HepG2 (cell line): ENCODE measurements at regions not wholly inside any gene's neighbourhood (a gene's known extent, or its start where the extent isn't known, plus 50 kb on each side); places are given as distances from the start of the nearest gene placed in this dataset.

Experiments
- AKAP8 ChIP-seq: sonication (generic); formaldehyde crosslinking; IDR thresholded peaks from 2 replicates; pipeline ENCODE4 v1.5.1; 2020; ENCODE audit warnings: mild to moderate bottlenecking, missing genetic modification reagents
- ARNT2 ChIP-seq: sonication (generic); formaldehyde crosslinking; IDR thresholded peaks from 2 replicates; pipeline ENCODE4 v1.8.0; 2022; ENCODE audit warnings: mild to moderate bottlenecking, low read depth, missing genetic modification reagents, moderate library complexity
- ASH2L ChIP-seq: fragments of 300-600, 200-600 bp; sonication (generic); IDR thresholded peaks from 2 replicates; pipeline ENCODE4 v1.7.0; 2017; ENCODE audit warnings: low read depth, mild to moderate bottlenecking, moderate library complexity, mixed read lengths, low read length; ENCODE audit not compliant: insufficient read length
- CBX1 ChIP-seq: IDR thresholded peaks from one replicate; pipeline ENCODE4 v1.6.1; 2016; ENCODE audit warnings: antibody characterized with exemption, low read depth
- FOXA3 ChIP-seq: IDR thresholded peaks from 2 replicates; pipeline ENCODE4 v1.6.1; 2016; ENCODE audit warnings: missing genetic modification reagents, missing compliant biosample characterization
- FOXP1 ChIP-seq, 2 experiments: fragments of 450-650 bp in 1 of 2; IDR thresholded peaks; 2 replicates each; pipeline ENCODE4 v1.6.1; 2017 to 2018; ENCODE audit warnings: antibody characterized with exemption in 1 of 2
- HNRNPH1 ChIP-seq: fragments of 200-400 bp; formaldehyde crosslinking; optimal IDR thresholded peaks from 2 replicates; pipeline ENCODE3; 2017; ENCODE audit warnings: mild to moderate bottlenecking, low read depth, low read length
- HNRNPL ChIP-seq: fragments of 200-400 bp; formaldehyde crosslinking; IDR thresholded peaks from 2 replicates; pipeline ENCODE4 v1.6.1; 2017; ENCODE audit warnings: mild to moderate bottlenecking, low read depth, low read length
- MAFF ChIP-seq: IDR thresholded peaks from 2 replicates; pipeline ENCODE4 v1.6.1; 2011; ENCODE audit warnings: low read depth, low read length, improper control_type of control experiment
- MBD4 ChIP-seq: IDR thresholded peaks from 2 replicates; pipeline ENCODE4 v1.6.1; 2012; ENCODE audit warnings: low read length, inconsistent platforms, borderline replicate concordance
- NFE2 ChIP-seq: sonication (generic); formaldehyde crosslinking; IDR thresholded peaks from 2 replicates; pipeline ENCODE4 v1.4.0; 2020; ENCODE audit warnings: missing genetic modification reagents
- NR2F2 ChIP-seq: IDR thresholded peaks from 2 replicates; pipeline ENCODE4 v1.6.1; 2012; ENCODE audit warnings: low read depth, inconsistent platforms, borderline replicate concordance
- SMARCE1 ChIP-seq: fragments of 450-650 bp; IDR thresholded peaks from 2 replicates; pipeline ENCODE4 v1.6.1; 2017; ENCODE audit warnings: borderline replicate concordance
- SOX5 ChIP-seq: IDR thresholded peaks from 2 replicates; pipeline ENCODE4 v1.6.1; 2016; ENCODE audit warnings: borderline replicate concordance
- SP1 ChIP-seq, 2 experiments: fragments of 450-650 bp in 1 of 2; sonication (generic) in 1 of 2; formaldehyde crosslinking in 1 of 2; IDR thresholded peaks; 2 replicates each; pipeline versions ENCODE4 v1.4.0 to v1.6.1; 2016 to 2020; ENCODE audit warnings: missing genetic modification reagents in 1 of 2
- SP2 ChIP-seq: sonication (generic); formaldehyde crosslinking; IDR thresholded peaks from 2 replicates; pipeline ENCODE4 v1.5.1; 2020; ENCODE audit warnings: mild to moderate bottlenecking, missing genetic modification reagents
- SYNCRIP ChIP-seq: fragments of 200-400 bp; formaldehyde crosslinking; IDR thresholded peaks from 2 replicates; pipeline ENCODE4 v1.6.1; 2018; ENCODE audit warnings: mild to moderate bottlenecking, low read depth, low read length; ENCODE audit not compliant: insufficient read depth
- TCF12 ChIP-seq, 2 experiments: fragments of 450-650 bp in 1 of 2; sonication (generic) in 1 of 2; formaldehyde crosslinking in 1 of 2; IDR thresholded peaks; 2 replicates each; pipeline versions ENCODE4 v1.6.1 to v1.8.0; 2017 to 2022; ENCODE audit warnings: antibody characterized with exemption in 1 of 2, mild to moderate bottlenecking in 1 of 2, missing genetic modification reagents in 1 of 2, moderate library complexity in 1 of 2
- TSC22D2 ChIP-seq: sonication (generic); formaldehyde crosslinking; IDR thresholded peaks from 2 replicates; pipeline ENCODE4 v1.5.1; 2020; ENCODE audit warnings: missing genetic modification reagents, mild to moderate bottlenecking, borderline replicate concordance
- U2AF2 ChIP-seq: fragments of 200-400 bp; formaldehyde crosslinking; IDR thresholded peaks from 2 replicates; pipeline ENCODE4 v1.6.1; 2017; ENCODE audit warnings: low read depth, mild to moderate bottlenecking, low read length
- ZBTB1 ChIP-seq: sonication (generic); formaldehyde crosslinking; IDR thresholded peaks from 2 replicates; pipeline ENCODE4 v1.4.0; 2020; ENCODE audit warnings: missing genetic modification reagents, borderline replicate concordance
- ZNF138 ChIP-seq: sonication (generic); formaldehyde crosslinking; IDR thresholded peaks from 2 replicates; pipeline ENCODE4 v1.5.0; 2020; ENCODE audit warnings: mild to moderate bottlenecking, low read depth, missing genetic modification reagents
- ZNF18 ChIP-seq: sonication (generic); formaldehyde crosslinking; IDR thresholded peaks from 2 replicates; pipeline ENCODE4 v1.8.0; 2022; ENCODE audit warnings: mild to moderate bottlenecking, missing genetic modification reagents; ENCODE audit not compliant: insufficient replicate concordance
- ZNF703 ChIP-seq: sonication (generic); formaldehyde crosslinking; IDR thresholded peaks from 2 replicates; pipeline ENCODE4 v1.5.1; 2020; ENCODE audit warnings: missing genetic modification reagents, mild to moderate bottlenecking, moderate library complexity, borderline replicate concordance
- ZNF709 ChIP-seq: sonication (generic); formaldehyde crosslinking; IDR thresholded peaks from 2 replicates; pipeline ENCODE4 v1.5.0; 2020; ENCODE audit warnings: mild to moderate bottlenecking, missing genetic modification reagents
- TF ChIP-seq, protein P1 (sequence below): sonication (generic); formaldehyde crosslinking; IDR thresholded peaks from 2 replicates; pipeline ENCODE4 v1.8.1; 2023; ENCODE audit warnings: mild to moderate bottlenecking, missing genetic modification reagents, borderline replicate concordance
- TF ChIP-seq, protein P2 (sequence below): IDR thresholded peaks from 2 replicates; pipeline ENCODE4 v1.6.1; 2018; ENCODE audit warnings: missing genetic modification reagents

DNA sequence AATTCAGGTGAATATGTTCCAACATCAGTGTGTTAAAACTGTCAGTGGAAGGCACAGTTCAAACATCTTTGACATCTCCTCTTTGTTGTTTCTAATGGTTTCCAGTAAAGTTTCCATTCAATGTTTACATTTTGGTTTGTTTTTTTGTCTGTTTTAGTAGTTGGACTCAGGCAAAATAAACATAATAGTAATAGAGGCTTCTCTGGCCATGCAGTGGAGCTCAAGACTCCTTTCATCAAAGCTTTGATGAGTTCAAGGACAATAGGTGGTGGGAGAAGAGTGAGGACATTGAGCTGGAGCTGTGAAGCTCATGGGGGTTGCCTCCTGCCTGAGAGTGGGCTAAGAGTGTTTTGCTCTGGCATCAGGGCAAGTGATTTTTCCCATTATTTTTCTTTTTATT, 1853.7 kb upstream of the CELF4 start (continued):
- TF ChIP-seq, protein P1, sequence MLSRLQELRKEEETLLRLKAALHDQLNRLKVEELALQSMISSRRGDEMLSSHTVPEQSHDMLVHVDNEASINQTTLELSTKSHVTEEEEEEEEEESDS (CRISPR knock-in tag) = no peak
- TF ChIP-seq ZNF703 (CRISPR knock-in tag) = no peak
- TF ChIP-seq CBX1 = no peak
- TF ChIP-seq TCF12 (IDR thresholded peaks at IDR 0.05) = no peak
- no peak for TF ChIP-seq TCF12 (CRISPR knock-in tag; IDR thresholded peaks at IDR 0.05)
- no peak for TF ChIP-seq TSC22D2 (CRISPR knock-in tag)
- peak; percentile 46 for TF ChIP-seq ASH2L
- TF ChIP-seq FOXA3 = peak; percentile 96
- TF ChIP-seq FOXP1 (IDR thresholded peaks at IDR 0.05) = no peak
- TF ChIP-seq FOXP1 (CRISPR knock-in tag; IDR thresholded peaks at IDR 0.05) = peak; percentile 88
- no peak for TF ChIP-seq HNRNPL
- no peak for TF ChIP-seq U2AF2
- TF ChIP-seq SMARCE1 = no peak
- TF ChIP-seq NR2F2 = peak; percentile 74; the same call in 1 of the 2 replicates
- no peak for TF ChIP-seq MBD4
- TF ChIP-seq ZNF709 = no peak
- TF ChIP-seq ZBTB1 = no peak
- no peak for TF ChIP-seq NFE2 (CRISPR knock-in tag)
- TF ChIP-seq, protein P2, sequence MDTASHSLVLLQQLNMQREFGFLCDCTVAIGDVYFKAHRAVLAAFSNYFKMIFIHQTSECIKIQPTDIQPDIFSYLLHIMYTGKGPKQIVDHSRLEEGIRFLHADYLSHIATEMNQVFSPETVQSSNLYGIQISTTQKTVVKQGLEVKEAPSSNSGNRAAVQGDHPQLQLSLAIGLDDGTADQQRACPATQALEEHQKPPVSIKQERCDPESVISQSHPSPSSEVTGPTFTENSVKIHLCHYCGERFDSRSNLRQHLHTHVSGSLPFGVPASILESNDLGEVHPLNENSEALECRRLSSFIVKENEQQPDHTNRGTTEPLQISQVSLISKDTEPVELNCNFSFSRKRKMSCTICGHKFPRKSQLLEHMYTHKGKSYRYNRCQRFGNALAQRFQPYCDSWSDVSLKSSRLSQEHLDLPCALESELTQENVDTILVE (CRISPR knock-in tag) = peak; percentile 54; the same call in 1 of the 2 replicates
- TF ChIP-seq AKAP8 (CRISPR knock-in tag) = no peak
- TF ChIP-seq SP2 (CRISPR knock-in tag) = no peak
- no peak for TF ChIP-seq MAFF
- no peak for TF ChIP-seq ARNT2 (CRISPR knock-in tag)
- TF ChIP-seq ZNF138 (CRISPR knock-in tag) = no peak
- peak; percentile 94 for TF ChIP-seq SOX5 (CRISPR knock-in tag)
- TF ChIP-seq SP1 (IDR thresholded peaks at IDR 0.05) = no peak
- TF ChIP-seq SP1 (CRISPR knock-in tag; IDR thresholded peaks at IDR 0.05) = no peak
- TF ChIP-seq ZNF18 (CRISPR knock-in tag) = no peak
- no peak for TF ChIP-seq HNRNPH1
- no peak for TF ChIP-seq SYNCRIP
